ENCODE measurements at regions not wholly inside any gene's neighbourhood (a gene's known extent, or its start where the extent isn't known, plus 50 kb on each side); places are given as distances from the start of the nearest gene placed in this dataset.

GRCh38 chr2:215684448-215685237, 248.8 kb upstream of the FN1 start:
- peak; percentile 35; the same call in 2 of the 3 replicates for ATAC-seq
- TF ChIP-seq TCF7 (IDR thresholded peaks at IDR 0.05; ENCODE audit: borderline replicate concordance) (no peak), SNIP1 (IDR thresholded peaks at IDR 0.05; ENCODE audit: low read depth) (no peak), SOX6 (IDR thresholded peaks at IDR 0.05) (peak; percentile 88), CTBP1 (IDR thresholded peaks at IDR 0.05; ENCODE audit: borderline replicate concordance) (0 out of 2 replicates have a peak, but pooled peaks have one; percentile 26), CBFA2T3 (IDR thresholded peaks at IDR 0.05) (peak; percentile 76), ARID1B (IDR thresholded peaks at IDR 0.05) (peak; percentile 70), MEIS2 (IDR thresholded peaks at IDR 0.05; ENCODE audit: partially characterized antibody) (peak; percentile 18), TCF3 (CRISPR knock-in tag; IDR thresholded peaks at IDR 0.05) (peak; percentile 60), ZBTB5 (IDR thresholded peaks at IDR 0.05) (no peak), TEAD4 (IDR thresholded peaks at IDR 0.05; ENCODE audit: low read length) (peak; percentile 42), TEAD4 (CRISPR knock-in tag; IDR thresholded peaks at IDR 0.05; ENCODE audit: borderline replicate concordance) (no peak), ZBTB1 (CRISPR knock-in tag; IDR thresholded peaks at IDR 0.05; ENCODE audit: borderline replicate concordance, low read depth) (no peak), PRPF4 (IDR thresholded peaks at IDR 0.05; ENCODE audit: insufficient read depth, low read depth, low read length, poor library complexity, severe bottlenecking) (no peak), NCOR1 (IDR thresholded peaks at IDR 0.05) (peak; percentile 49), ESRRA (IDR thresholded peaks at IDR 0.05; ENCODE audit: borderline replicate concordance, low read depth) (peak; percentile 90), TRIM24 (IDR thresholded peaks at IDR 0.05) (peak in 1 of 2 experiments; percentile 56; a peak in 1 of 4 replicates), CBFA2T2 (conservative IDR thresholded peaks at IDR 0.05) (peak; percentile 53), TAL1 (IDR thresholded peaks at IDR 0.05) (peak; percentile 58), GATA2 (CRISPR knock-in tag; IDR thresholded peaks at IDR 0.05) (peak; percentile 39; the same call in 1 of the 2 replicates)
- TF ChIP-seq, protein P1, sequence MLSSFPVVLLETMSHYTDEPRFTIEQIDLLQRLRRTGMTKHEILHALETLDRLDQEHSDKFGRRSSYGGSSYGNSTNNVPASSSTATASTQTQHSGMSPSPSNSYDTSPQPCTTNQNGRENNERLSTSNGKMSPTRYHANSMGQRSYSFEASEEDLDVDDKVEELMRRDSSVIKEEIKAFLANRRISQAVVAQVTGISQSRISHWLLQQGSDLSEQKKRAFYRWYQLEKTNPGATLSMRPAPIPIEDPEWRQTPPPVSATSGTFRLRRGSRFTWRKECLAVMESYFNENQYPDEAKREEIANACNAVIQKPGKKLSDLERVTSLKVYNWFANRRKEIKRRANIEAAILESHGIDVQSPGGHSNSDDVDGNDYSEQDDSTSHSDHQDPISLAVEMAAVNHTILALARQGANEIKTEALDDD (IDR thresholded peaks at IDR 0.05): peak; percentile 34; the same call in 1 of the 2 replicates

More at GRCh38 chr2:215684448-215685237, 248.8 kb upstream of the FN1 start:
- no peak overlapping the region for H3K4me2 ChIP-seq (ENCODE audit: insufficient read depth, low read length)
- in situ Hi-C loops (cut with MboI) (no loop called here), intact Hi-C loops (cut with micrococcal nuclease) (no loop called here)
- H3K4me3 ChIP-seq: no peak overlapping the region
- no peak overlapping the region for H3K27ac ChIP-seq (ENCODE audit: extremely low read depth, low read depth, low read length)
- H3K36me3 ChIP-seq (ENCODE audit: control insufficient read depth, insufficient read depth, low read length): no peaks in the 10 kb centered on the region
- H2AFZ ChIP-seq (ENCODE audit: low read depth, low read length): no peak overlapping the region
- no peaks in the 10 kb centered on the region for H3K9me1 ChIP-seq (ENCODE audit: control insufficient read depth, insufficient read depth, low read length)
- no peaks in the 10 kb centered on the region for H3K79me2 ChIP-seq (ENCODE audit: control insufficient read depth, insufficient read depth, low read length)
- WGBS (ENCODE audit: insufficient coverage, low coverage, missing lambda C conversion rate): 10% methylated on average over 4 of the region's 4 CpGs
- FAIRE-seq: no peak
- no peak overlapping the region for H3K9ac ChIP-seq (ENCODE audit: insufficient read depth in 1 of 2, low read depth in 2 of 2, low read length in 2 of 2)
- ChIA-PET POLR2A (no interaction called here), CTCF (ENCODE audit: low intra/inter-chr PET ratio) (no interaction called here)
- DNase-seq (ENCODE audit: extremely low read depth in 1 of 4, low spot score in 3 of 4): peak in 1 of 4 experiments; percentile 25
- H4K20me1 ChIP-seq (replicated peaks; ENCODE audit: control insufficient read depth, insufficient read depth, low read length): no peaks in the 10 kb centered on the region
- H3K4me1 ChIP-seq (replicated peaks in 1 of 2; ENCODE audit: control insufficient read depth in 2 of 2, insufficient read depth in 2 of 2, low read length in 2 of 2): no peaks in the 10 kb centered on the region
- no peaks in the 10 kb centered on the region for H3K9me3 ChIP-seq (replicated peaks; ENCODE audit: control insufficient read depth, insufficient read depth, low read depth, low read length)
- BruUV-seq (replicated peaks): no TSS peak
- H3K27me3 ChIP-seq (ENCODE audit: control insufficient read depth in 2 of 2, insufficient read depth in 2 of 2, low read length in 2 of 2): no peaks in the 10 kb centered on the region
